AG04450 (cell line): ENCODE measurements at regions not wholly inside any gene's neighbourhood (a gene's known extent, or its start where the extent isn't known, plus 50 kb on each side); places are given as distances from the start of the nearest gene placed in this dataset.

Experiments
- CTCF ChIA-PET: fragments of 300-600, 350-600 bp; formaldehyde crosslinking; extraction: SDS; loops from one replicate; lab custom pipeline; 2022; ENCODE audit warnings: antibody characterized with exemption, inconsistent platforms; lab: Charles Lee
- POLR2A ChIA-PET: fragments of 350-600 bp; formaldehyde crosslinking; extraction: SDS; loops from one replicate; lab custom pipeline; 2021; ENCODE audit warnings: antibody characterized with exemption, inconsistent platforms; lab: Yijun Ruan, JAX
- DNase-seq: peaks from one replicate; pipeline ENCODE4 v3.0.0-alpha.2; 2011; ENCODE audit warnings: low read depth, low spot score
- H3K27ac ChIP-seq: one replicate; pipeline ENCODE4 v1.5.1; 2012; ENCODE audit warnings: low read depth, low read length, control low read depth
- H3K27me3 ChIP-seq: one replicate; pipeline ENCODE4 v1.6.0; 2012; ENCODE audit warnings: low read length; ENCODE audit not compliant: control insufficient read depth, insufficient read depth
- H3K4me3 ChIP-seq: 2 replicates; pipeline ENCODE4 v1.5.1; 2011; ENCODE audit warnings: mild to moderate bottlenecking, low read depth, low read length, control low read depth
- H3K9me3 ChIP-seq: 2 replicates; pipeline ENCODE4 v1.5.1; 2012; ENCODE audit warnings: low read length; ENCODE audit not compliant: control insufficient read depth, insufficient read depth
- TF ChIP-seq, protein P1 (sequence below): IDR thresholded peaks from 2 replicates; pipeline ENCODE4 v1.5.1; 2011; ENCODE audit warnings: low read depth, low read length, control low read depth, inconsistent platforms

DNA sequence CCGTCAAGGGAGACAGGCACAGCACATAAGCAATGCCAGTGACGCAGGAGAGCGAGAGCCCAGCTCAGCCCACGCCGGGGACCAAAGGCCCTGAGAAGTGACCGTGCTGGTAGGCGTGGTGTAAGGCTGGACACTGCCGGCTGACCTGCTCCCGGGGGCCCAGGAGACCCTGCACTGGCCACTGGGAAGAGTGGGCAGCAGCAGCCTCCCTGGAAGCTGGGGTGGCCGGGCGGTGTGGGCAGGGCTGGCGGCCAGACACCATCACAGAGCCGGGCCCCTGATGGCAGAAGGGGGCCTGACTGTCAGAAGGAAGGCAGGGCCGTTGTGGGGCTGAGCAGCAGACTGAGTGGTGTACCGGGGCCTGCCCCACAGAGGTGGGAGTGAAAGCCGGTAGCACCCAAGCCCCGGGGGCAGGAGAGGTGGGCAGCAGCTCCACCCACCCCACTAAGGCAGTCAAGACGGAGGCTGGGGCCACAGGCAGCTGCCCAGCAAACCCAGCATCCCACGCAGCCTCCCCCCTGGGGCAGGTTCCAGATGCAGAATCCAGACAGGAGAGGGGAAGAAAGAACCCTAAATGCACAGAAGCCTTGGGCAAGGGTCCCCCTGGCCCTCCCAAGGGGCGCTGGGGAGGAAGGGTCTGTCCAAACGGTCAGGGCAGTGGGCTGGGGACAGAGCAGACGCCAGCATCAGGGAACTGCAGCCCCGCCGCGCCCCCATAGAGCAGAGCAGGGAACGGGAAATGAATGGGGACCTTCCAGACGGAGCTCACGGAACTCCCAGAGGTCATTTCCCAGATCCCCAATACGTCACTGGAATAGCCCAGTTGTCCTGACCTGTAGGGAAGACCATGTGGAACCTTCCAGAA lies 205.2 kb downstream of the BRD1 start:
- no peaks in the 10 kb centered on the region for H3K27me3 ChIP-seq
- DNase-seq, result no peak
- POLR2A ChIA-PET, result no interaction called here
- no peak overlapping the region for H3K27ac ChIP-seq
- peaks cover 87% of the 10 kb centered on the region for H3K9me3 ChIP-seq
- no peak overlapping the region for H3K4me3 ChIP-seq
- TF ChIP-seq, protein P1, sequence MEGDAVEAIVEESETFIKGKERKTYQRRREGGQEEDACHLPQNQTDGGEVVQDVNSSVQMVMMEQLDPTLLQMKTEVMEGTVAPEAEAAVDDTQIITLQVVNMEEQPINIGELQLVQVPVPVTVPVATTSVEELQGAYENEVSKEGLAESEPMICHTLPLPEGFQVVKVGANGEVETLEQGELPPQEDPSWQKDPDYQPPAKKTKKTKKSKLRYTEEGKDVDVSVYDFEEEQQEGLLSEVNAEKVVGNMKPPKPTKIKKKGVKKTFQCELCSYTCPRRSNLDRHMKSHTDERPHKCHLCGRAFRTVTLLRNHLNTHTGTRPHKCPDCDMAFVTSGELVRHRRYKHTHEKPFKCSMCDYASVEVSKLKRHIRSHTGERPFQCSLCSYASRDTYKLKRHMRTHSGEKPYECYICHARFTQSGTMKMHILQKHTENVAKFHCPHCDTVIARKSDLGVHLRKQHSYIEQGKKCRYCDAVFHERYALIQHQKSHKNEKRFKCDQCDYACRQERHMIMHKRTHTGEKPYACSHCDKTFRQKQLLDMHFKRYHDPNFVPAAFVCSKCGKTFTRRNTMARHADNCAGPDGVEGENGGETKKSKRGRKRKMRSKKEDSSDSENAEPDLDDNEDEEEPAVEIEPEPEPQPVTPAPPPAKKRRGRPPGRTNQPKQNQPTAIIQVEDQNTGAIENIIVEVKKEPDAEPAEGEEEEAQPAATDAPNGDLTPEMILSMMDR, result no peak
- CTCF ChIA-PET, result no interaction called here

DNA sequence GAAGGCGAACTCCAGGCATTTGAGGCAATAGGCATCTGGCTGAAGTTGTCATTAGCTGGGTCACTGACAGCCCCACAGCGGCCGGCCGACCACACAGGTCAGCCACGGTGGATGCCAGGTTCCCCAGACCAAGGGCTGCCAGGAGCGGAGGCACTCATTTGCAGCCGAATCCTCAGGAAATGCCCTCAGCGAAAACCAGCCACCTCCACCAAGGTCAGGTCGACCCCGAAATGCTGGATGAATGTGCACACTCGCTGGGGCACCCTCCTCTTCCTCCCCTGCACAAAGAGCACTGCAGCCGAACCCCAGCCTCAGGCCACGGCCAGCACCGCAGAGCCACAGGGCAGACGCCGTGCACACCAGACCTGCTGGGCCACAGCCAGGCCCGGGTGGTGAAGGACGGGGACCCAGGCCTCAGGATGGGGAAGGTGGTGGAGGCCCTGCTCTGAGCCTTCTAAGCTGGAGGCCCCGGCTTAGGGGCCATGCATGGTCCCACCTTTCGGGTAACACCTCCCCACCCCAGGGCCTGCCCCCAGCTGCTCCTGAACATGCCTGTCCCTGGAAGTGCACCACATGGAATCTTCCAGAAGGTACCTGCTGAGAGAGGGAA lies 206.0 kb downstream of the BRD1 start:
- TF ChIP-seq, protein P1, result no peak
- no peak overlapping the region for H3K4me3 ChIP-seq
- ChIA-PET POLR2A (no interaction called here), CTCF (no interaction called here)
- no peak for DNase-seq
- H3K27ac ChIP-seq, result no peak overlapping the region
- H3K9me3 ChIP-seq, result peaks cover 87% of the 10 kb centered on the region
- H3K27me3 ChIP-seq, result no peaks in the 10 kb centered on the region

DNA sequence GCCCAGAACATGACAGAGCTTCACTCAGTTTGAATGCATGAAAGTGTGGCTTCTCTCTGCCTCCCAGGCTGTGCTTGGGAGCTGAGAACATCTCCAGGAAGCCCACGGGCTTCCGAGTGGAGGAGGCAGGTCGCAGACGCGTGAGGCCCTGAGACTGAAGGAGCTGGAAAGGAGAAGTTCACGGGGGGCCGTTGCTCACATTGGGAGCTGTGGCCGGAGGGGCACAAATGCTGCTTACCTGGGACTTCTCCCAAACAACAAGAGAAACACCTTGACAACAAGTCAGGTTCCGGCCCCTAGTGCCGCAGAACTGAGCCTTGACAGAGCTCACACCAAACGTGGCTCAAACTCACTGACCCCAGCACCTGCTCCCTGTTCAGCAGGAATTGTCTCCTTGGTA lies 207.0 kb downstream of the BRD1 start:
- Histone ChIP-seq H3K4me3 (no peak overlapping the region), H3K27ac (no peak overlapping the region), H3K27me3 (no peaks in the 10 kb centered on the region), H3K9me3 (peaks cover 91% of the 10 kb centered on the region)
- POLR2A ChIA-PET, result no interaction called here
- DNase-seq, result no peak
- CTCF ChIA-PET, result no interaction called here
- TF ChIP-seq, protein P1, result no peak

DNA sequence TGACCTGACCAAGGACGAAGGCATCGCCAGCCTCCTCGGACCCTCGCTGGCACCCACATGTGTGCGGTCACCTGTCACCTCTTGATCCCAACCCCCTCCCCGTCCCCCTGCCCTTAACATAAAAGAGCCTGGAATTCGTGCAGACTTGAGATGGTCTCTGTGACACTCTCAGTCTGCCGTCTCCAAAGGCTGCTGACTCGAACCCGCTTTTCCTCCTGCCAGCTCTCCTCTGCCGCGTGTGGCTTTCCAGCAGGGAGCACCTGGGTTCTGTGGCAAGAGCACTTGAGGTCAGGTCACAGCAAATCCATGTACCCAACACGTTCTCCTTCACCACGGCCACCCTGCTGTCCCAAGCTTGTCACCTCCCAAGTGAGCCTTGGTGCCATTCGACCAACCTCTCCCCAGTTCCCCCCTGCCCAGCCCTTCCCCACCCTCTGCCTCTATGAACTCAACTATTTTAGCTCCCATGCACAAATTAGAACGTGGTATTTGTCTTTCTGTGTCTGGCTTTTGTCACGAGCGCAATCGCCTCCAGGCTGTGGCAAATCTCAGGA lies 207.6 kb downstream of the BRD1 start:
- POLR2A ChIA-PET, result no interaction called here

More for the DNA sequence above, 207.6 kb downstream of the BRD1 start:
- H3K4me3 ChIP-seq, result no peak overlapping the region
- peaks cover 97% of the 10 kb centered on the region for H3K9me3 ChIP-seq
- CTCF ChIA-PET, result no interaction called here
- TF ChIP-seq, protein P1, result no peak
- DNase-seq, result no peak
- H3K27ac ChIP-seq, result no peak overlapping the region
- no peaks in the 10 kb centered on the region for H3K27me3 ChIP-seq
